Effector memory CD8-positive, alpha-beta T cell (primary cell): ENCODE measurements at regions not wholly inside any gene's neighbourhood (a gene's known extent, or its start where the extent isn't known, plus 50 kb on each side); places are given as distances from the start of the nearest gene placed in this dataset.

Source experiments
- ATAC-seq: fragments of 150-1000 bp; cut with Tn5 transposase; replicated peaks from 2 replicates; pipeline ENCODE4 v1.10.0; 2021; ENCODE audit warnings: mild to moderate bottlenecking, moderate library complexity
- DNase-seq, 3 experiments: peaks; one replicate each; pipeline ENCODE4 v3.0.0; 2021
- H3K27ac Mint-ChIP-seq, 2 donors: one replicate each; pipeline ENCODE4 v1.8.0; 2022; ENCODE audit warnings: mild to moderate bottlenecking in 2 of 2, mixed read lengths in 2 of 2, moderate library complexity in 2 of 2
- H3K27me3 Mint-ChIP-seq, 2 donors: one replicate each; pipeline ENCODE4 v1.8.0; 2022; ENCODE audit warnings: mixed read lengths in 2 of 2
- H3K36me3 Mint-ChIP-seq: one replicate; pipeline ENCODE4 v1.8.0; 2022; ENCODE audit warnings: mild to moderate bottlenecking, moderate library complexity, mixed read lengths; ENCODE audit not compliant: insufficient read depth
- H3K4me1 Mint-ChIP-seq, 2 donors: one replicate each; pipeline ENCODE4 v1.8.0; 2022; ENCODE audit warnings: low read depth in 2 of 2, mixed read lengths in 2 of 2
- H3K4me3 Mint-ChIP-seq, 2 donors: one replicate each; pipeline ENCODE4 v1.8.0; 2022; ENCODE audit warnings: mild to moderate bottlenecking in 2 of 2, mixed read lengths in 2 of 2, moderate library complexity in 2 of 2
- H3K9me3 Mint-ChIP-seq, 2 donors: one replicate each; pipeline ENCODE4 v1.8.0; 2022; ENCODE audit warnings: mixed read lengths in 2 of 2

- ATAC-seq (no peak), DNase-seq (no peak)
- H3K4me3 Mint-ChIP-seq = no peak overlapping the region
- H3K27ac Mint-ChIP-seq = no peak overlapping the region
- no peaks in the 10 kb centered on the region for H3K36me3 Mint-ChIP-seq
- no peaks in the 10 kb centered on the region for H3K4me1 Mint-ChIP-seq
- no peaks in the 10 kb centered on the region for H3K27me3 Mint-ChIP-seq
- peaks cover 0 to 7% of the 10 kb centered on the region in 2 donors for H3K9me3 Mint-ChIP-seq
Measured at GRCh38 chr14:83395321-83395720, 1861.7 kb upstream of the SEL1L start.

DNA sequence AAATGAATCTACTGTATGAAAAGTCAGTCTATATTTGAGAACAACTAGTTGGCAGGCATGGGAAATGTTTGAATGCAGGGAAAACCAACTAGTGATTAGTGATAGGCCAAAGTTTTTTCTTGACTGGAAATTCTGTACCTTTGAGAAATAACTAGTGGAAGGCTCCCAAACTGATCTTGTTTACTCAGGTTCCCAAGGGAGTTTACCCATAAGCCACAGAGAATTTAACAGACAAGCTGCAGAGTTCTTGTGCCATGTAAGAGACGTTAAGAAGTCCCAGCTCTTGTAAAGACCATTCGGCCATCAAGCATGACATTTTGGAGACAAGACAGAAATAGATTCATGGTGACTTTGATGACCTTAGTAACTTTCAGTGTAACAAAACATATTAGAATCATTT is 1882.8 kb upstream of the SEL1L start:
- no peaks in the 10 kb centered on the region for H3K36me3 Mint-ChIP-seq
- no peak overlapping the region for H3K4me3 Mint-ChIP-seq
- H3K9me3 Mint-ChIP-seq = peaks cover 0 to 5% of the 10 kb centered on the region in 2 donors
- H3K27ac Mint-ChIP-seq = no peak overlapping the region
- DNase-seq = no peak
- H3K4me1 Mint-ChIP-seq = no peaks in the 10 kb centered on the region
- ATAC-seq = no peak
- H3K27me3 Mint-ChIP-seq = no peaks in the 10 kb centered on the region

DNA sequence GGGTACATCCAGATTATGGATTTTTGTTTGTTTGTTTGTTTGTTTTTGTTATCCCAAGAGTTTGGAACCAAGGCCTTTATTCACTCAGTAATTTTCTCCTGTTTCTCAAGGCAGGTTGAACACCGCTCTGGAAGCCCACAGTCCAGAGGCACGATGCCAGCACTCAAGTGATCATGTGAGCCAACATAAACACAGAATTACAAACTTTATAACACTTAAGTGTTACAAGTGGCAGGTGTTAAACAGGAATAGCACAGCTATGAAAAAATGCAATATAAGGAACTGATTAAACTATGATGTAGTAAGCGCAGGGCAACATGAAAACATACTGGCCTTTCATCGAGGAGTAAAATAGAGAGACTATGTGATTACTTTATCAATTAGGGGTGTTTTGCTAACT is 1885.8 kb upstream of the SEL1L start:
- Mint-ChIP-seq H3K27ac (no peak overlapping the region), H3K9me3 (peaks cover 0 to 3% of the 10 kb centered on the region in 2 donors), H3K4me1 (no peaks in the 10 kb centered on the region), H3K27me3 (no peaks in the 10 kb centered on the region), H3K4me3 (no peak overlapping the region), H3K36me3 (no peaks in the 10 kb centered on the region)
- no peak for DNase-seq
- ATAC-seq = no peak

DNA sequence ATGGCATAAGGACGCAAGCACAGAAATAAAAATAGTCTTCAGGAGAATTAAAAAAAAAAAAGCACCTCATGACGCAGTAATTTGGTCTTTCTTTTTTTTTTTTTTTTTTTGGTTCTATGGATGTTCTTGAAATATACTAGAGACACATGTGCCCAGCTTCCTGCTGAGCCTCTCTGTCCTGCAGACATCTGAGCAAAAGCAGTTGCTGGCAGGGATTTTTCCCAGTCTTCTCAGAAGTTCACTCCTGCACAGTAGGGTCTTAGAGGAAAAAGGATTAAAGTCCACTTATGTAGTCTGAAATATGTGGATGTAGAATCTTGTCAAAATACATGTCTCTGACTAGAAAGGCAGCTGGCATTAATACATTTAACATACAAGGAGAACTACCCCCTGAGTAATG is 1888.1 kb upstream of the SEL1L start:
- Mint-ChIP-seq H3K9me3 (peaks cover 0 to 1% of the 10 kb centered on the region in 2 donors), H3K27ac (no peak overlapping the region), H3K4me1 (no peaks in the 10 kb centered on the region), H3K27me3 (no peaks in the 10 kb centered on the region), H3K36me3 (no peaks in the 10 kb centered on the region), H3K4me3 (no peak overlapping the region)
- ATAC-seq (no peak), DNase-seq (no peak)

- no peak for DNase-seq
- Mint-ChIP-seq H3K27ac (no peak overlapping the region), H3K27me3 (no peaks in the 10 kb centered on the region), H3K4me1 (no peaks in the 10 kb centered on the region), H3K4me3 (no peak overlapping the region), H3K9me3 (no peaks in the 10 kb centered on the region), H3K36me3 (no peaks in the 10 kb centered on the region)
- ATAC-seq = no peak
Measured at GRCh38 chr14:83425138-83425537, 1891.5 kb upstream of the SEL1L start.

DNA sequence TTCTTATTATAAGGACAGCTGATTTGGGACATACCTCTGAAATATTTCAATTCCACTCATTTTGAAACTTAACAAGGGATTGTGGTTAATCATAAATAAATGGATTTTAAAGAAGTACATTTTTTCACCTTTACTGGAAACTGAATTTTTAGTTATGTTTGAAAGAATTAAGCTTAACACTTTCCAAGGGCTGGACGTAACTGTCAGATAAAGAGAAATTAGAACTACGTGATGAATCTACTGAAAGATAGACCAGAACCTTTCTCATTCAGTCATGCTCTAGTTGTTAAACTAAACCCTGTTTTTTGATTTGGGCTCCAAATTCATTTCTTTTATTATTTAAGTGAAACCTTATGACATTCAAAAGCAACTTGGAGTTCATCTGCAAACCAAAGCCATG is 1892.1 kb upstream of the SEL1L start:
- no peaks in the 10 kb centered on the region for H3K36me3 Mint-ChIP-seq
- no peak overlapping the region for H3K27ac Mint-ChIP-seq
- no peaks in the 10 kb centered on the region for H3K27me3 Mint-ChIP-seq
- no peaks in the 10 kb centered on the region for H3K4me1 Mint-ChIP-seq
- ATAC-seq (no peak), DNase-seq (no peak)
- H3K4me3 Mint-ChIP-seq = no peak overlapping the region
- H3K9me3 Mint-ChIP-seq = no peaks in the 10 kb centered on the region

DNA sequence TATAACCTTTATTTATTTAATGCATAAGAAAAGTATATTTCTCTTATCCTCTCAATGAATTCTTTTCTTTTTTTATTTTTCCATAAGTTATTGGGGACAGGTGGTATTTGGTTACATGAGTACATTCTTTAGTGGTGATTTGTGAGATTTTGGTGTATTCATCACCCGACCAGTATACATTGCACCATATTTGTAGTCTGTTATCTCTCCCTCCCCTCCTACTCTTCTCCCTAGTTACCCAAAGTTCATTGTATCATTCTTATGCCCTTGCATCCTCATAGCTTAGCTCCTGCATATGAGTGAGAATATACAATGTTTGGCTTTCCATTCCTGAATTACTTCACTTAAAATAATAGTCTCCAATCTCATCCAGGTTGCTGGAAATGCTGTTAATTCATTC is 1900.0 kb upstream of the SEL1L start:
- ATAC-seq = no peak
- no peak for DNase-seq
- no peak overlapping the region for H3K4me3 Mint-ChIP-seq
- no peaks in the 10 kb centered on the region for H3K27me3 Mint-ChIP-seq
- H3K36me3 Mint-ChIP-seq = no peaks in the 10 kb centered on the region
- H3K27ac Mint-ChIP-seq = no peak overlapping the region
- no peaks in the 10 kb centered on the region for H3K4me1 Mint-ChIP-seq
- H3K9me3 Mint-ChIP-seq = peaks cover 10 to 12% of the 10 kb centered on the region in 2 donors

- Mint-ChIP-seq H3K27ac (no peak overlapping the region), H3K9me3 (peaks cover 3 to 13% of the 10 kb centered on the region in 2 donors), H3K27me3 (no peaks in the 10 kb centered on the region), H3K36me3 (no peaks in the 10 kb centered on the region), H3K4me3 (no peak overlapping the region), H3K4me1 (no peaks in the 10 kb centered on the region)
- DNase-seq (no peak), ATAC-seq (no peak)
Measured at GRCh38 chr14:83441801-83442200, 1908.1 kb upstream of the SEL1L start.

DNA sequence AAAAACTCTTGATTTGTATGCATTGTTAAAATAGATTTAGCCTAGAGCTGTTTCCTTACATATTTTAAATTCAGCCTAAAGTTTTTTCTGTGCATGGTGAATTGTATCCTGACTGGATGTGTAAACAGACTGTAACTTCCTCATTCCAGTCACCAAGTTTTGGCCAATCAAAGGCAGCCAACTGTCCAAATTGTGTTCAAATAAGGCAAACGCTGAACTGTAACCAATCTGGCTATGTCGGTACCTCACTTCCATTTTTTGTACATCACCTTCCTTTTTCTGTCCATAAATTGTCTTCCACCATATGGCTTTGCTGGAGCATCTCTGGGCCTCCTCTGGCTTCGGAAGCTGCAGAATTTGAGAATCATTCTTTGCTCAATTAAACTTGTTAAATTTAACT is 1921.9 kb upstream of the SEL1L start:
- no peak for ATAC-seq
- no peak overlapping the region for H3K4me3 Mint-ChIP-seq

DNA sequence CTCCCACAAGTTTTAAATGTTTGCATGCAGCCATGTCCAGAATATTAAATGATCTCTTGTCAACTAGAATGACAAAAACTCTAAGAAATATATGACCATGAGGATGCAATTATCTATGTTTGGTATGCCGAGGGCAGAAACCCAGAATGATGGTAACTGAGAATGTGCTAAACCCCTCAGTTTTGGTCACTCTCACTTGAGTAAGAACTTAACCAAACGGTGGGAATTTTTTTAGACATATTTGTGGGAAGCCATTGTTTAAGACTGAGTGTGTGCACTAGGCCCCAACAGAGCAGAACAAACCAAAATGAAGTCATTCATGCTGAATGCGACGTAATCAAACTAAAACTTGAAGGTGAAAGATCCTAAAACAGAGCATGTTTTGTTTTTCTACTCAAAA is 1927.9 kb upstream of the SEL1L start:
- Mint-ChIP-seq H3K27me3 (no peaks in the 10 kb centered on the region), H3K27ac (no peak overlapping the region), H3K36me3 (no peaks in the 10 kb centered on the region), H3K4me1 (no peaks in the 10 kb centered on the region), H3K9me3 (peaks cover 21 to 22% of the 10 kb centered on the region in 2 donors), H3K4me3 (no peak overlapping the region)
- no peak for ATAC-seq
- DNase-seq = no peak

More for the DNA sequence above, 1921.9 kb upstream of the SEL1L start:
- no peaks in the 10 kb centered on the region for H3K36me3 Mint-ChIP-seq
- H3K9me3 Mint-ChIP-seq = peaks cover 14% of the 10 kb centered on the region in 2 donors
- DNase-seq = no peak
- H3K27ac Mint-ChIP-seq = no peak overlapping the region
- H3K27me3 Mint-ChIP-seq = no peaks in the 10 kb centered on the region
- H3K4me1 Mint-ChIP-seq = no peaks in the 10 kb centered on the region

- Mint-ChIP-seq H3K27ac (no peak overlapping the region), H3K9me3 (peaks cover 21 to 22% of the 10 kb centered on the region in 2 donors), H3K36me3 (no peaks in the 10 kb centered on the region), H3K4me1 (no peaks in the 10 kb centered on the region), H3K4me3 (no peak overlapping the region), H3K27me3 (no peaks in the 10 kb centered on the region)
- DNase-seq (no peak), ATAC-seq (no peak)
Measured at GRCh38 chr14:83462759-83463158, 1929.1 kb upstream of the SEL1L start.

- no peaks in the 10 kb centered on the region for H3K27me3 Mint-ChIP-seq
- no peaks in the 10 kb centered on the region for H3K36me3 Mint-ChIP-seq
- H3K4me3 Mint-ChIP-seq = no peak overlapping the region
- H3K4me1 Mint-ChIP-seq = no peaks in the 10 kb centered on the region
- no peak overlapping the region for H3K27ac Mint-ChIP-seq
- ATAC-seq (no peak), DNase-seq (no peak)
- H3K9me3 Mint-ChIP-seq = peaks cover 17 to 21% of the 10 kb centered on the region in 2 donors
Measured at GRCh38 chr14:83463500-83464098, 1929.9 kb upstream of the SEL1L start.

DNA sequence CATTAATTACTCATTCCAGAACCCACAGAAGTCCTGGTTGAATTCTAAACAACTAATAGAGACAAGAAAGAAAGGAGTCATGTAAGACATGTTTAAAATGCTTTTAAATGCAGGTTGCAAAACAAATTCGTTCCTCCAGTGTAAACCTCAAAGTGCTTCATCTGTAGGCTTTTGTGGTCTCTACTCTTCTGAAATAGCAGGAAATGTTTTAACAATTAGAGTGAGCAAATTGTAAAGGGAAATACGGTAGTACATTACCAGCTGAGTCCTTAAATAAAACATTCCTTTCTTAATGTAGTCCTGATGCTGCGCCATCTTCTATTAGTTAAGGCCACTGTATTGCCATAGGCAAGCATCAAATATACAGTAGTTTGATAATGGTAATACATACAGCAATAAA is 1934.2 kb upstream of the SEL1L start:
- Mint-ChIP-seq H3K27me3 (no peaks in the 10 kb centered on the region), H3K9me3 (peaks cover 7 to 17% of the 10 kb centered on the region in 2 donors), H3K36me3 (no peaks in the 10 kb centered on the region), H3K4me3 (no peak overlapping the region), H3K27ac (no peak overlapping the region), H3K4me1 (no peaks in the 10 kb centered on the region)
- ATAC-seq (no peak), DNase-seq (no peak)

DNA sequence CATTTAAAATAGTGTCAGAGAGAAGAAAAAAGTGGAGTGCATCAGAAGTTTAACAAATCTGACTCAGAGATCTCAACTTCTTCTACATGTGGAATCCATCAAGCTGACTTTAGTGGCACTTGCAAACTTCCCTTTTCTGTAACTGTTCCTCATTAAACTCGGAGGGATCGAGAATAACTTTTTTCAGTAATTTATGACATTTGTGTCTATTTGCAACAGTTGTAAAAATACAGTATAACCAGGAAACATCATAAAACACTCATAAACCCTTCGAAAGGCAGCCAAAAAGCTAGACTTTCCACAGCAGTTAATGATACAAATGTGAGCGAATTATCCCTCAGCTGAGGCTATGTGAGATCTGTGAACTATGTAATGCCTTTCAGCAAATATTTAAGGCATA is 1936.8 kb upstream of the SEL1L start:
- Mint-ChIP-seq H3K27me3 (no peaks in the 10 kb centered on the region), H3K4me3 (no peak overlapping the region), H3K4me1 (no peaks in the 10 kb centered on the region), H3K9me3 (peaks cover 12 to 15% of the 10 kb centered on the region in 2 donors), H3K36me3 (no peaks in the 10 kb centered on the region), H3K27ac (no peak overlapping the region)
- ATAC-seq (no peak), DNase-seq (no peak)
